Amniotic stem cell (primary cell): ENCODE measurements at regions not wholly inside any gene's neighbourhood (a gene's known extent, or its start where the extent isn't known, plus 50 kb on each side); places are given as distances from the start of the nearest gene placed in this dataset.
"Not testable (repeated sequence)": the region's sequence is repeated elsewhere in the genome, so short reads cannot be mapped to it uniquely, and the experiment has no call there.

Source experiments
- DNase-seq: peaks from one replicate; lab custom pipeline; 2025; lab: John Stamatoyannopoulos, UW

DNA sequence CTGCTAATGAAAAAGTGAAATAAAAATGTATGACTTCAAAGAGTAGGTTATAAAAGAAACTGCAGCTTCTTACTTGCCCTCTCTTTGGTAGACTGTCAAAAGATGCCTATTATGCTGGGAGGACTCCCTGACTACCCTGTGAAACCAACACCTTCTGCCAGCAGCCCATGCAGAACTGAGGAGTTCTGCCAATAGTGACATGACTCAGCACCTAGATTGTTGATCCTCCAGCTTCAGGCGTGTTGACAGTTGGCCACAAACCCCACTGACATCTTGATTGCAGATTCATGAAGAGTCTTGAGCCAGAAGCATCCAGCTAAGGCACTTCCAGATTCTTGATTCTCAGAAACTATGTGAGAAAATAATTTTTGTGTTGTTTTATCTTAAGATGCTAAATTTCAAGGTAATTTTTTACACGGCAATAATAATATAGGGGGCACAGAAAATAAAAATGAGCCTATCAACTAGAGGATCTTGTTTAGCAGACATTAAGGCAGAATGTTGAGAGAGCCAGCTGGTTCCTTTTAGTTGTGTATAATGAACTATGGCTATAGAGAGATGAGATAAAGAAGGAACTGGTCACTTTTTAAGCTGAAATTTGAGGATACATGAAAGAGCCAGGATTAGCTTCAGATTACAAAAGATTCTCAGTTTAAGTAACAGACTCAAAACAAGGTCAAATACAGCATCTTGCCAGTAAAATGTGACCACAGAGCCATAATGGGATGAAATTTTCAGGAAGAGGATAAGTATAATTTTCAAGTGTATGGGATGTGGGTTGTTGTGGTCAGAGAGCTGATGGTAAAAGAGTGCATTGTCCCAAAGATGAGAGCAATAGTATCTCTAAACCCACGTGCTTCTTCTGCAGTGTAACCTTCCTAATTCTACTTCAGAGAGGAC lies 588.7 kb upstream of the CBLB start:
- no peak for DNase-seq

DNA sequence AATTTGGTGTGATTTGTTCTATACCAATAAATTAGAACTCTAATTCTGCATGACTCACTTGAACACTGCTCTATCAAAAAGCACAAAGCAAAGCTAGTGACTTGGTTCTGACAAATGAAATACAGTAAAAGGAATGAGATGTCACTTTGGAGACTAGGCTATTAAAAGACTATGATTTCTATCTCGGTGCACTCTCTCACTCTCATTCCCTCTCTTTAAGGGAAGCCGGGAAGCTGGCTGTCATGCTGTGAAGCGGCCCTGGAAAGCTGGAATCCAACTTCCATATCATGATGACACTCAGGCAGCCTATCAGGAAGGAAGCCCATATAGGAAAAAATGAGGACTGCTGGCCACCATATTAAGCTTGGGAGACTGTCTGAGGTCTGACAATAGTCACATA lies 590.1 kb upstream of the CBLB start:
- DNase-seq, result no peak

DNA sequence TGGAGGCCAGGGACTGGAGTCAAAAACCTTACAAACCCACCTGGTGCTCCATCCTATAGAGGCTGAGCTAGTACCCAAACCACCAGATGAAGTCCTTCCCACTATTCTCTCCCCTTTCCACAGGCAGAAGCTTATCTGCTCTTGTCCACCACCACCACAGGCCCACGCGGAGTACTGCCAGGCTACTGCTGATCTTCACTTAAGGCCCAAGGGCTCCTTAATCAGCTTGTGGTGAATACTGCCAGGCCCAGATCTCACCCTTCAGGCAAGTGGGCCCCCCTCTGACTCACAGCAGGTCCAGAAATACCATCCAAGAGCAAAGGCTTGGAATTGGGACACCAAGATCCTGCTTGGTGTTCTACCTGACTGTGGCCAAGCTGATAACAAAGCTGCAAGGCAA lies 598.1 kb upstream of the CBLB start:
- DNase-seq, result no peak

DNA sequence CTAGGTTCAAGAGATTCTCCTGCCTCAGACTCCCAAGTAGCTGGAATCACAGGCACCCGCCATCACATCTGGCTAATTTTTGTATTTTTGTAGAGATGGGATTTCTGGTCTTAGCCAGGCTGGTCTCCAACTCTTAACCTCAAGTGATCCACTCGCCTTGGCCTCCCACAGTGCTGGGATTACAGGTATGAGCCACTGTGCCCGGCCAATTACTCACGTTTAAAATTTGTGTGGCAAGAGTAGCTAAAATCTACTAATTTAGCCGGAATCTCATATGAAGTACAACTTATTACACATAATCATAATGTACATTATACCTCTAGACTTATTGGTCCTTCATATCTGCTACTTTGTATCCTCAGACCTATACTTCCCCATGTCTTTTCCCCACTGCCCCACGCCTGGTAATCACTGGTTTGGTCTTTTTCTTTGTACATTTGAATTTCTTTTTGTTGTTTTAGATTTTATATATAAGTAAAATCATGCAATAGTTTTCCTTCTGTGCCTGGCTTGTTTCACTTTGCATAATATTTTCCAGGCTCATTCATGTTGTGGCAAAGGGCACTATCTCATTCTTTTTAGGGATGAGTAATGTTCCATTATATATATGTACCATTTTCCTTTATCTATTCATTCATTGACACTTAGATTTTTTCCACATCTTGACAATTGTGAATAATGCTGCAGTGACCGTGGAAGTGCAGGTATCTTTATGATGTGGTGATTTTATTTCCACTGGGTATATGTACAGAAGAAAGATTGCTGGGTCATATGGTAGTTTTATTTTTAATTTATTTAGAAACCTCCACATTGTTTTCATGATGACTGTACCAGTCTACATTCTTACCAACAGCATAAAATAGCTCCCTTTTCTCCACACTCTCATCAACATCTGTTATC lies 605.0 kb upstream of the CBLB start:
- DNase-seq, result no peak

DNA sequence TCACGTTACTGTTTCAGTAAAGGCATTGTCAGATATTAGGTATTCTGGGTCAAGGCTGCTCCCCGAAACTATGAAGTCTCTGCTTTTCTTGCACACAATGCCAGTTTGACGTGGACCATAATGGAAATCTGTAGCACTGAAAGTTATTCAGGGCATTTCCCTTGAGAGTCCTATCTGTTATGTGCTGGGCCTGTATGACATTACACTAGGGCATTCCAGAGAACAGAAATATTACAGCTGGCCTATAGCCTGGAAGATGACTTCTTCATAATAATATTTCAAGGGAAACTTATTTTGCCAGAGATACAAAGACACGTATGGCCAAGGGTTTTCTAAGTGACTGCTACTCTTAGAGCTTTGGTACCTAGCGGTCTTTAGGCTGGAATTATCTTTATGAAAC lies 613.6 kb upstream of the CBLB start:
- no peak for DNase-seq

DNA sequence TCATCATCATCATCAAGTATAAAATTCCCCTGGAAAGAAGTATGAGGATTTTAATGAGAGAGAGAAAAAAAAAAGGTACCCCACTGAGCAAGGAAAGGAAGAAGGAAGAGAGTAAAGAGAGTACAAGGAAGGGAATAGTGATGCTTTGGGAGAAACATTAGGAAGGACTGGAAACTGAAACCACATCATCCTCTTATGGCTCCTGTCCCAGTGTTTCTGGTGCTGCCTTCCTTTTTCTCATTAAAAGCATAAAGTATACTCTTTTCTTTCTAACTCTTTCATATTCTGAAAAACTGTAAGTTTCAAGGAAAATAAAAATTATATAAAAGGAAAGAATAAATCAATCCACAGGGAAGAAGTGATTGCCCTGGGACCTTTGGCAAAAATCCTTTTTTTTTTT lies 616.4 kb upstream of the CBLB start:
- DNase-seq, result no peak

DNA sequence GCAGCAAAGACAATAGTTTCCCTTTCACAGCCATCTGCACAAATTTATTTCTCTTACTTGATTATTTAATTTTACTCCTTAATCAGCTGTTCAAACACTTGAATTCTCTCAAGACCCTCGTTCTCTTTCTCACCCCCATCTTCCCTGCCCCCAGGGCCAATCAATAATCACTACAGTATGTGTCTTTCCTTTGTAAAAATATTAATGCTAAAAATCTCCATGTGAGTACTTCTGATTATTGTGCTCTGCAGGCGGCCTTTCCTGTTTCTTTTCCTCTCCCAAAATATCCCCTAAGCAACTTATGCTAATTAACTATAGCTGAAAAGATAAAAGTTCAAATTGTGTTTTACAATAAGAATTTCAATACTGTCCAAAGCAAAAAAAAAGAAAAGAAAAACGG lies 617.0 kb upstream of the CBLB start:
- DNase-seq, result no peak

DNA sequence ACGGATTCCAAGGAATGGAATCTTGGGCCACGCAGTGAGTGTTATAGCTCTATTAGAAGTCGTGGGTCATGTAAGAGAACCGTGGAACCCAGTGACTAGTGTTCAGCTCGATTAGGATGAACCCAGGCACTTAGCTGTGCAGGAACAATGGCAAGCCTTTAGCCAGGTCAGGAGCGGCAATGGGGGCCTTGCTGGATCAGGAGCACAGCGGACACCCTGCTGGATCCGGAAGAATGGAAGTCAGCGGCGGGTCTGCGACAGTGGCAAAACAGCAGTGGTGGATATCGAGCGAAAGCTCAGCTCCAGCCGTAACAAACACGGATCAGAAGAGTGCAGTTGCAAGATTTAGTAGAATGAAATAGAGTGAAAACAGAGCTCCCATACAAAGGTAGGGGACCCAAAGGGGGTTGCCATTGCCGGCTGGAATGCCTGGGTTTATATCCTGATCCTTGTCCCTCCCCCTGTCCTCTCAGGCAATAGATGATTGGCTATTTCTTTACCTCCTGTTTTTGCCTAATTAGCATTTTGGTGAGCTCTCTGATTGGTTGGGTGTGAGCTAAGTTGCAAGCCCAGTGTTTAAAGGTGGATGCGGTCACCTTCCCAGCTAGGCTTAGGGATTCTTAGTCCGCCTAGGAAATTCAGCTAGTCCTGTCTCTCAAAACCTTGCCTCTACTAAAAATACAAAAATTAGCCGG lies 618.3 kb upstream of the CBLB start:
- DNase-seq, result not testable (repeated sequence)

DNA sequence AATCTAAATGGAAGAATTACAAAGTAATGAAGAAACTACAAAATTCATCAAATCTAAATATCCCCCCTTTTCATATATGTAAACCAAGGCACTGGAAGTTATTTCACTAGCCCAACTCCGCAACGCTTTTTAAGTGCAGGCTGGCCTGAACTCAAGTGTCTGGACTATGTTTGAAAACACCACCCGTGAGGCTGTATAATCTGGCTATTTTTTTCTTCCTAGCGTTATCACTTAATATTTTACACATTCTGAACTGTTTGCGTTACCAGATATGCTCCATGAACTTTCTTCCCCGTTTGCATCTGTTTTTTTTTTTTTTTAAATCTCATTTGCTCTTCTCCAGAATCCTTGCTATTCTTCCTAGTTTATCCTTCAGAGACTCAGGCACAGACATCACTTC lies 619.5 kb upstream of the CBLB start:
- no peak for DNase-seq

DNA sequence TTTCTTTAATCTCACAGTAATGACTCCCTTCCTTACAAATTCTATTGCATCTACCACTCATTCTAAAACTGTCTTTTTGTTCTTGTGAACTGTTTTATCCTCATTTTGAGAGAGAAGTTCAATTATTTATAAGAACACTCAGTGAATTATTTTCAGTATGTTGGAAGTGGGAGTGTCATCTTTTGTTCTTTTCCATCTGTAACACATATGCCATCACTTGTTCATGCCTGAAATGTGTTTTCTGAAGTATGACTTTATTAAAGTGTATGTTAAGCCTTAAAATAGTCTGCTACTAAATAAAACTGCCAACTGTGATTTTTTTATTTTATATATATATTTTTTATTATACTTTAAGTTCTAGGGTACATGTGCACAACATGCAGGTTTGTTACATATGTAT lies 623.0 kb upstream of the CBLB start:
- no peak for DNase-seq

DNA sequence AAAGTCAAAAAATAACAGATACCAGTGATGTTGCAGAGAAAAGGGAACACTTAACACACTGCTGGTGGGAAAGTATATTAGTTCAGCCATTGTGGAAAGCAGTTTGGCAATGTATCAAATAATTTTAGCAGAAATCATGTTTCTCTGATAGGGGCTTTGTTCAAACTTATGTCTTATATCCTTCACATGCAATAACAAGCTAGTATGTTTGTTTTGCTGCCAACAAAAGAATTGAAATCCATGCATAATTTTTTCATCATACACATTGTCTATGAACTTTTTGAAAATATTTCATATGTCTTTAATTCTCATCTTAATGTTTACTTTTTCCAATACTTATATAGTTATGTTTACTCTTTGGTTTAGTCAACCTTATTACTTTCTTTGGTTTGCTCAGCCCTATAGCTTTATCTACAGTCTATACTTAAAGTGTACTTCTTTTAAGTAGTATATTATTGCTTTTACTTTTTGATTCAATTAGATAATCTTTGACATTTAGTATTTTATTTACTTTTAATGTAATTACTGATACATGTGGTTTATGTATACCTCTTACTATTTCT lies 639.6 kb upstream of the CBLB start:
- no peak for DNase-seq

DNA sequence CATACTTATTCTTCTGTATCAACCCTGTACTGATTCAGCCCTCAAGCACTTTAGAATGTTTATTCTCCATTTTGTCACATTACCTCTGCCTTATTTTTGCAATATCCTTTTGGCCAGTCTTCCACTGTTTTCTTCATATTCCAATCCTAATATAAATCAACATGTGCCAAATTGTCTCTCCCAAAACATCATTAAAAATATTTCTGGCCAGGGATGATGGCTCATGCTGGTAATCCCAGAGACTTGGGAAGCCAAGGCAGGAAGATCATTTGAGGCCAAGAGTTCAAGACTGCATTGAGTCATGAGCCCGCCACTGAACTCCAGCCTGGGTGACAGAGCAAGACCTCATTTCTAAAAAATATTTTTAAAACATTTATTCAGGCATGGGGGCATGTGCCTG lies 641.4 kb upstream of the CBLB start:
- DNase-seq, result no peak

DNA sequence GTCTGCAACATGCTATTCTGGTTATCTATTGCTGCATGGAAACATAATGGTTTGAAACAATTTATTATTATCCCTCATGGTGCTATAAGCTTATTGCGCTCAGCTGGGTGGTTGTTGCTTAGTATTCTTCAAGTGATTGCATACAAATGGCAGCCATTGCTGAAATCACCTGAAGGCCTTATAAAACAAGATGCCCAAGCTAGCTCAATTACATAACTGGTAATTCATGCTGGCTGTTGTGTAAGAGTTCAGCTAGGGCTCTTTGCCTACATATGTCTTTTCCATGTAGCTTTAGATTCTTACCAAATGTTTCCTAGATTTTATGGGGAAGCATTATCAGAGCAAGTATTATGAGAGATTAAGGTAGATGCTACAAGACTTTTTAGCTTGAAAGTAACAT lies 644.0 kb upstream of the CBLB start:
- DNase-seq, result no peak

DNA sequence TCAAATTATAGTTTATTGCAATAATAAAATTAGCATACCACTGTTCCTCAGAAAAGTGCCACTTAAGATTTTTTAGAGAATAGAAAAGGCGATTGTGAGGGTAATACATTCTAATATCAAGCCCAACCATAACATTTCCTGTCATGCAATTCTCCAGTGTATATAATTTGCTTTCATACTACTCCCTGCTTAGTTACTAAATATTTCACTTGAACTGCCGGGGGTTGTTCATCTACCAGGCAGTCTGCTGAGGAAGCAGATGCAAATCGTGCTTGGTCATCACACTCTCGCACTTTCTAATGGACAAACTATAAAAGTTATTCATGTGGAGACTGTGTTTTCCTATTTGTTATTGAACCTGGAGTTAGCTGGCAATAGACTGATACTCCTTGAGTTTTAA lies 645.6 kb upstream of the CBLB start:
- no peak for DNase-seq

DNA sequence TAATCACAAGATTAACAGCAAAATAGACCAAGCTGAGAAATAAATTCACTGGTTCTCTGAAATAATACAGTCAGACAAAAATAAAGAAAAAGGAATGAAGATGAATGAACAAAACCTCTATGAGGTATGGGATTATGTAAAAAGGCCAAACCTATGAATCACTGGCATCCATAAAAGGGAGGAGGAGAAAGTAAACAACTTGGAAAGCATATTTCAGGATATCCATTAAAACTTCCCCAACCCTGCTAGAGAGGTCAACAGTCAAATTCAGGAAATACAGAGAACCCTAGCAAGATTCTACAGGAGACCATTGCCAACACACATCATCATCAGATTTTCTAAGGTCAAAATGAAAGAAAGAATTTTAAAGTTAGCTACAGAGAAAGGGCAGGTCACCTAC lies 649.7 kb upstream of the CBLB start:
- no peak for DNase-seq

DNA sequence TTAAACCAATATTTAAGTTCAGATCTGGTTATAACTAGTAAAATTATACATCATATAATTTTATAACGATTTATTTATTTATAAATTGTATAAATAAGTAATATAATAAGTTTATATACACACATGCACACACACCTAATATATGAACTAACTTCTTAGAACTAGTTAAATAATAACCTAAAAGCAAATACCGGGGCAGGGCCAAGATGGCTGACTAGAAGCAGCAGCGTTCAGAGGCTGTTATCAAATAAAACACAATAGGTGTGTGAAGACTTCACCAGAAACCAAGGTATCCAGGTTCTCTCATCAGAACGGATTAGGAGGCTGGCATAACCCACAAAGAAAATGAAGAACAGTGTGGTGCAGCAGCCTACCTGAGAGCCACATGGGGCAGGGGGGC lies 653.6 kb upstream of the CBLB start:
- no peak for DNase-seq

DNA sequence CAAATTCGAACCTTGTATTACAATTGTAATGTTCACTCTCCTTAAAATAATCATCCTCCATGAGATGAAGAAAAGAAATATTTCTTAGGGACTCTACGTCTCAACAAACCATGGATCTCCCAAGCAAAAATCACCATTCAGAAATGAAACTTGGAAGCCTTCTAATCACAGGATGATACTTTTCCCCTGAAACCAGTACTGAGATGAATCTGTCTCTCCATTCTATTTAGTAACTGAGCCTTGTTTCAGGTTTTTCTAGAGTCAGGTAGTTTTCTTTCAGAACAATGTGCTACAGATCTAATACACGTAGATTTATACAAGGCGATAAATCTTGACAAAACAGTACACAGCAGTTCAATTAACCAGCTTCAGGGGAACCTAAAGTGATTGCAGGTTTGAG lies 660.1 kb upstream of the CBLB start:
- DNase-seq, result no peak

DNA sequence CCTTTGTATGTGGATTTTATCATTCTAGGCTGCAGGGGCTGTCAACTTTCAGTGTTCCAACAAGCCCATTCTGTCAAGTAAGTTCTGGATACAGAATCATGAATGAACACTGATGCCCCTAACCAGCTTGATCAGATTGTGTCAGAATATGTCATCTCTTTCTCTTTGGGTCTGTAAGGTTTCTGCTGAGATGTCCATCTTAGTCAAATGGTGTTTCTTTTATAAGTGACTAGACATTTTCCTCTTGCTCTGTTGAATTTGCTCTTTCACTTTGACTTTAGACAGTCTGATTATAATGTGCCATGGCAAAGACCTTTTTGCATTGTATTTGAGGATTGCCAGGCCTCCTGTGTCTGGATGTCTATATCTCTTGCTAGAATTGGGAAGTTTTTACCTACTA lies 660.9 kb upstream of the CBLB start:
- no peak for DNase-seq

DNA sequence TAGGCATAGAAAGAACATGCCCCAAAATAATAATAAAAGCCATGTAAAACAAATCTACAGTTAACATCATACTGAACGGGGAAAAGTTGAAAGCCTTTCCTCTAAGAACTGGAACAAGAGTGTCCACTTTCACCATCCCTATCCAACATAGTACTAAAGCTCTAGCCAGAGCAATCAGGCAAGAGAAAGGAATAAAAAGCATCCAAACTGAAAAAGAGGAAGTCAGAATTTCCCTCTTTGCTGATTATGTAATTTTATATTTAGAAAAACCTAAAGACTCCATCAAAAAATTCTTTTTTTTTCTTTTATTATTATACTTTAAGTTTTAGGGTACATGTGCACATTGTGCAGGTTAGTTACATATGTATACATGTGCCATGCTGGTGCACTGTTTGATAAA lies 661.6 kb upstream of the CBLB start:
- no peak for DNase-seq

DNA sequence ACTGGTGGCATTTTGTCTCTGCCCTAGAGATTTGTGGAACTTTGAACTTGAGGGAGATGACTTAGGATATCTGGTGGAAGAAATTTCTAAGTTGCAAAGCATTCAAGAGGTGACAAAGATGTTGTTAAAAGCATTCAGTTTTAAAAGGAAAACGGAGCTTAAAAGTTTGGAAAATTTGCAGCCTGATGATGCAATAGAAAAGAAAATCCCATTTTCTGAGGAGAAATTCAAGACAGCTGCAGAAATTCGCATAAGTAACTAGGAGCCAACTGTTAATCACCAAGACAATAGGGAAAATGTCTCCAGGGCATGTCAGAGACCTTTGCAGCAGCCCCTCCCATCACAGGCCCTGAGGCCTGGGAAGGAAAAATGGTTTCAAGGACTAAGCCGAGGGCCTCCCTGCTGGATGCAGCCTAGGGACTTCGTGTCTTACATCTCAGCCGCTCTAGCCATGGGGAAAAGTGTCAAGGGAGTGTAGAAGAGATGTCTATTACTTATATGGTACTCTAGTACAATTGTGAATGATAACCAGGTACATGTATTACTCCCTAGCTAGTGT lies 663.0 kb upstream of the CBLB start:
- DNase-seq, result not testable (repeated sequence)

DNA sequence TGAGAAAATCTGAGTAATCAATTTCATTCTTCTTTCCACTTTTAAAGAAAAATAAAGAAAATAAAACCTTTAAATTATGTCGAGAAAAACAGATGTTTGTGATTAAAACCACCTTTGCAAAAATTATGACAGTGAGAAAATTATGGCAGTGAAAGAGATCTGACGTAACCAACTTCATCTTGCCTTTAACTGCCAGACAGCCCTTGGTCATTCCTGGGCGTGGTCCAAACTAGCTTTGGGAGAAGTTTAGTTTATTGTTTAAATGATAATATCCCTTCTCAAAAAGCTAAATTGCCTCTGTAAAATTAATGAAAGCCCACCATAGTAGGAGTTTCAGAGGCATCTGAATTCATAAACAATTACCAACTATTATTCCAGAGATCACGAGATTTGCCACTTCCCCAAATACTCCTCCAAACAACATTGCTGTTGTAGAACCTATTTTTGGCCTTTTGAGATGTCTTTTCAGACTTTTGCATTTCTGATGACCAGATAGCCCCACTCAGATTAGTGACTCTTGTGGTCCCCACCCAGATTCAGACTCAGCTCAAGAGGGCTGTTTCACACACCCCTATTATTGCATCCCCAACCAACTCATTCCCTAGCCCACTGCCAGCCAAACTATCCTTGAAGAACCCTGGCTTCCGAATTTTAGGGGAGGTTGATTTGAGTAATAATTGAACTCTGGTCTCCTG lies 664.4 kb upstream of the CBLB start:
- no peak for DNase-seq
